Stimulated activated CD4-positive, alpha-beta T cell treated with anti-CD3 and anti-CD28 coated beads, Interleukin-1b, Interleukin-23, amount 100 ng/mL, for 24 hours (primary cell): ENCODE measurements at regions not wholly inside any gene's neighbourhood (a gene's known extent, or its start where the extent isn't known, plus 50 kb on each side); places are given as distances from the start of the nearest gene placed in this dataset.
"Not testable (repeated sequence)": the region's sequence is repeated elsewhere in the genome, so short reads cannot be mapped to it uniquely, and the experiment has no call there.

Experiments
- DNase-seq, 4 experiments: peaks; one replicate each; pipeline ENCODE4 v3.0.0-alpha.2; 2020; ENCODE audit warnings: low read depth in 4 of 4, low spot score in 1 of 4

- DNase-seq: no peak
Observed at GRCh38 chr4:162497564-162498167, 333.9 kb upstream of the FSTL5 start.

DNA sequence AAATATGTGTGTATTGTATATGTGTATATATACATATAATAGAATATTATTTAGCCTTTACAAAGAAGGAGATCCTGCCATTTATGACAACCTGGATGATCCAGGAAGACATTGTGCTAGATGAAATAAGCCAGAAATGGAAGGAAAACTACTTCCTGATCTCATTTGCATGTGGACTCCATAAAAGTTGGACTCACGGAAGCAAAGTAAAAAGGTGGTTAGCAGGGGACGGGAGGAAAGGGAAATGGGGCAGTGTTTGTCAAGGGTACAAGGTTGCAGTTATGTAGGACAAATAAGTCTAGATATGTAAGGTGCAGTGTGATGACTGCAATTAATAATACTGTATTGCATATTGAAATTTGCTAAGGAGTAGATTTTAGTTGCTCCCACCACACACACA, 331.1 kb upstream of the FSTL5 start:
- DNase-seq: no peak

- no peak for DNase-seq
Observed at GRCh38 chr4:162485486-162485885, 321.7 kb upstream of the FSTL5 start.

GRCh38 chr4:162475246-162475645, 311.4 kb upstream of the FSTL5 start:
- no peak for DNase-seq

GRCh38 chr4:162469977-162470376, 306.2 kb upstream of the FSTL5 start:
- DNase-seq: no peak

GRCh38 chr4:162465356-162465755, 301.6 kb upstream of the FSTL5 start:
- DNase-seq: not testable (repeated sequence)

- no peak for DNase-seq
Observed at GRCh38 chr4:162461952-162462351, 298.2 kb upstream of the FSTL5 start.

DNA sequence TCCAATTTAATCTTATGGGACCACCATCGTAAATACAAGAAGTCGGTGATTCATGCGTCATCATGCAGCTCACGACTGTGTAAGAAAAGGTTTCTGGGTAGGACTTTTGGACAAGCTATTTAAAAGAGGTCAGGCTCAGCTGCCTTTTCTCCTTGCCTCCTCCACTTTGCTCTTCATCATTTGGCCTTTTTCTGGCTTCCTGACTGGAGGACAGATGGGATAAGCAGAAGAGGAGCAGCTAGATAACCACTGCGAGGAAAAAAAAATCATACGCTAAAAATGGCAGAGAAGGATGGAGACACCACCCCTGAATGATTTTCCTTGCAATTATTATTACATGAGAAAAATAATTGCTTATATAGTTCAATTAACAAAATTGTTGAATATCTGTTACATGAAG, 294.3 kb upstream of the FSTL5 start:
- DNase-seq: no peak

DNA sequence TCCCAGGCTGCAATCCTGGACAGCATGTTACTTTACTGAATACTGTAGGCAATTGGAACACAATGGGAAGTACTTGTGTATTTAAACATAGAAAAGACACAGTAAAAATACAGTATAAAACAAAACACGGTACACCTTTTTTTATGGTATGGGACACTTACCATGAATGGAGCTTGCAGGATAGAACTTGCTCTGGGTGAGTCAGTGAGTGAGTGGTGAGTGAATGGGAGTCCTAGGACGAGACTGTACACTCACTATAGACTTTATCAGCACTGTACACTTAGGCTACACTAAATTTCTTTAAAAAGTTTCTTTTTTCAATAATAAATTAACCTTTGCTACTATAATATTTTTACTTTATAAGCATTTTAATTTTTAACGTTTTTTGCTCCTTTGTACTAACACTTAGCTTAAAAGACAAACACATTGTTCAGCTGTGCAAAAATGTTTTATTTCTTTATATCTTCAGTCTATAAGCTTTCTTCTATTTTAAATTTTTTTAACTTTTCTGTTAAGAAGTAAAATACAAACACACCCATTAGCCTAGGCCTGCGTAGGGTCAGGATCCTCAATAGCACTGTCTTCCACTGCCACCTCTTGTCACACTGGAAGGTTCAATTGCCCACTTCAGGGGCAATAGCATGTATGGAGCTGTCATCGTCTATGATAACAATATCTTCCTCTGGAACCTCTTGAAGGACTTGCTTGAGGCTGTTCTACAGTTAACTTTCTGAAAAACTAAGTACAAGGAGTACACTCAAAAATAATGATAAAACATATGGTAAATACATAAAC, 293.5 kb upstream of the FSTL5 start:
- no peak for DNase-seq

GRCh38 chr4:162456106-162456505, 292.3 kb upstream of the FSTL5 start:
- no peak for DNase-seq

DNA sequence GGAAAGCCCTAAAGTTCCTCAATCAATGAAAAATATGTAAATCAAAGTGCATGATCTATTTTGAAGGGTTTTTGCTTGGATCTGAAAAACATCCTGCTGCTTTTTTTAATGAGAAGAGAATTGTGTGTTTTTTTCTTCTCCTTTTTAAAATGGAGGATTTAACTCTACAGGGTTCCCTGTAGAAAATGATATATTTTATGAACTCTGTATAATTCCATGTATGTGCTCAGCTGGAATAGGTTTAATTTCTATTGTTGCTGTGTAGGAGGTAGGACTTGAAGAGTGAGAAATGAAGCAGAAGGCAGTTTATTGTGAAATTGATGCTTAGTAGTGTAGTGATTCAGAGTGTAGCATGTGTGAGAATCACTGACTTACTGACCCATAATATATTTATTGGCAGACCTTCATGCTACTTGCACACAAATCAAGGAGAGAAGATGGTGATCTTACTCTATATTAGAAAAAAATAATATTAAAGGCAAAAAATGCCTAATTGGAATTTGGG, 286.8 kb upstream of the FSTL5 start:
- DNase-seq: no peak

- DNase-seq: no peak
Observed at GRCh38 chr4:162443510-162443909, 279.7 kb upstream of the FSTL5 start.

- DNase-seq: no peak
Observed at GRCh38 chr4:162442128-162442527, 278.3 kb upstream of the FSTL5 start.

GRCh38 chr4:162422312-162422711, 258.5 kb upstream of the FSTL5 start:
- no peak for DNase-seq

- DNase-seq: no peak
Observed at GRCh38 chr4:162410854-162411253, 247.1 kb upstream of the FSTL5 start.

GRCh38 chr4:162409048-162409447, 245.2 kb upstream of the FSTL5 start:
- no peak for DNase-seq

- no peak for DNase-seq
Observed at GRCh38 chr4:162408309-162408708, 244.5 kb upstream of the FSTL5 start.

- no peak for DNase-seq
Observed at GRCh38 chr4:162406637-162407365, 243.0 kb upstream of the FSTL5 start.

- no peak for DNase-seq
Observed at GRCh38 chr4:162403932-162404331, 240.1 kb upstream of the FSTL5 start.

- no peak for DNase-seq
Observed at GRCh38 chr4:162403419-162403818, 239.6 kb upstream of the FSTL5 start.

DNA sequence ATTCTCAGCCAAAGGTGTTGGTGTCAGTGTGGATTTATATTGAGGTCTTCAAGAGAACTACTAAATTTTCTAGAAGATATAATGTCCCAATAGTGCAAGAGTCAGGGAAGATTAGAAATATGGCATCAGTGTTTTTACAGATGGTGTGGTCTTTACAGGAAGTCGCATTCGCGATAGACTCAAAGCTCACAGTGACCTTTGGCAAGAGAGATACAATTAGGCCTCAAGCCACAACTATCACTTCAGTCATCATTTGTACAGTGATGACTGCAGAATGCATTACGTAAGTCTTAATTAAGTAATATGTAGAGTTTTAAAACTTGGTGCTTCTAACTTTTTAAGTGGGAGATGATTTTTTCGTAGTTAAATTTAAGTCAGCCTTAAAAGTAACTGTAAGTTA, 237.2 kb upstream of the FSTL5 start:
- DNase-seq: no peak

- DNase-seq: no peak
Observed at GRCh38 chr4:162392946-162393345, 229.1 kb upstream of the FSTL5 start.
